MV-4-11 (cell line): ENCODE measurements at regions not wholly inside any gene's neighbourhood (a gene's known extent, or its start where the extent isn't known, plus 50 kb on each side); places are given as distances from the start of the nearest gene placed in this dataset.

ENCODE experiments used
- DNase-seq: peaks from one replicate; lab custom pipeline; 2025; lab: John Stamatoyannopoulos, UW

GRCh38 chr6:40796260-40797221, 209.4 kb upstream of the LRFN2 start:
- no peak for DNase-seq

DNA sequence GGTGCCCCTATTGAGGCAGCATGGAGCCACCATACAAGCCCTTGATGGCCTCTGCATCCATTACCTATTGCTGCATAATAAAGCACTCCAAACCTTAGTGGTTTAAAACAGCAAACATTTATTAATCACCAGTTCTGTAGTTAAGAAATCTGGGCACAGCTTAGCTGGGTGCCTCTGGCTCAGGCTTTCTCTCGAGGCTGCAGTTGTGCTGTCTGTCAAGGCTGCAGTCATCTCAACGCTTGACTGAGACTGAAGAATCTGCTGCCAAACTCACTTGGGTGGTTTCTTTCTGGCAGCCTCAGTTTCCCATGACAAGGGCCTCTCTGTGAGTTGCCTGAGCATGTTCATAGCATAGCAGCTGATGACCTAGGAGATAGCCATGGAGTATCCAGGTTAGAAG, 207.4 kb upstream of the LRFN2 start:
- no peak for DNase-seq

DNA sequence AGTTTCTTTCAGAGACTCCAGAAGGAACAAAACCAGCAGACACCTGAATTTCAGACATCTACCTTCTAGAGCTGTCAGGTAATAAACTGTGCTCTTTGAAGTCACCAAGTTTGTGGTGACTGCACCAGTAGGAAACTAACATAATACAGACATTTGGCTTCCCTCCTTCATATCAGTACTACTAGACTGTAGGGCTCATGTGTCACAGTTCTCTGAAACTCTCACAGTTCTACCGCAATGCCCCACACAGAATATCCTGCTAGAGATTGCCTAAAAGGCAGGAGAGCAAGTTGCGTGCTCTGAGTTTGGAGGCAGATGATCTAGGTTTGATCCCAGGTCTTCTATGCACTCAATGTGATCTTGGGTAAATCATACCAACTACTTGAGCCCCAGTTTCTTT, 205.0 kb upstream of the LRFN2 start:
- DNase-seq = no peak

- DNase-seq = no peak
These were observed 203.8 kb upstream of the LRFN2 start for GRCh38 chr6:40791004-40791403.

GRCh38 chr6:40788661-40789655, 201.8 kb upstream of the LRFN2 start:
- DNase-seq = no peak

DNA sequence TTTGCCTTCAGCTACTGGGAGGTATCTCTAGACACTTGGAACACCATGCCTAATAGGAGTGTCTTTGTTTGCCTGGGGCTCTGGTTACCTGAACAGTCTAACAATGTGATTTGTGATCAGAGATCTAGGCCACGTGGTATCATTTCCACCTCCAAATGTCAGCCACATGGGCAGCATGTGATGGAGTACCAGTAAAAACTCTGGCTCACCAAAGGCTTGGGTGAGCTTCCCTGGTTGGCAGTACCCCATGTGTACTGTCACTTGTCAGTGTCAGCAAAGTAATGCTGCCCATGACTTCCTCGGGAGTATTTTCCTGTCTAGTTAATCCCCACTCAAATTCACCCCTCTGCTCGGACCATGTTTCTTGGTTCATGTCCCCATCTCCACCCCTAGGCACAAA, 195.2 kb upstream of the LRFN2 start:
- DNase-seq = no peak

DNA sequence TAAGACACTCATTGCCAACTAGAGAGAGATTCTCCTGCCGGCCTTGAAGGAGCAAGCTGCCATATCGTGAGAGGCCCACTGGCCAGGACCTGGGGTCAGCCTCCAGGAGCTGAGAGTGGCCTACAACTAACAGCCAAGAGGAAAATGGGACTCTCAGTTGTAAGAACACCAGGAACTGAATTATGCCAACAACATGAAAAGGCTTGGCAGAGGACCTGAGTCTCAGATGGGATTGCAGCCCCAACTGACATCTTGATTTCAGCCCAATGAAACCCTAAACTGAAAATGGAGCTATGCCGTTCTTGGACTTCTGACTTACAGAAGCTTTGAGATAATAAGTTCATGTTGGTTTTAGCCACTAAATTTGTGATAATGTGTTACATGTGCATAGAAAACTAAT, 193.5 kb upstream of the LRFN2 start:
- DNase-seq = no peak

DNA sequence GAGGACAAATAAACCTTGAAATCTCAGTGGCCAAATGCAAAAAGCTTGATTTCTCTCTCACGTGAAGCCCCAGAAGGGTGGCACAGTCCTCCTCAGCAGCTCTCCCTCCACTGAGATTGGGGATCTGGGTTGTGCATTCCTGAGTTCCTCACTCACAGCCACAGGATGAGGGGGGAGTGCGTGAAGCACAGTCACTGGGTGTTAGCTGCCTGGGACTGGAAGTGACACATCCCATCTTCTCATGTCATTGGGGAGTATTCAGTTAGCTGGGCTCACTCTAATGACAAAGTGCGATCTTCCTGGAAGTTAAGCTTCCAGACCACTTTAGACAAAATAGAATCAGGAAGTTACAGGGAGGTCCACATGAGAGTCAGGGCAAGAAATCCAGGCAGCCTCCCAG, 192.2 kb upstream of the LRFN2 start:
- no peak for DNase-seq

DNA sequence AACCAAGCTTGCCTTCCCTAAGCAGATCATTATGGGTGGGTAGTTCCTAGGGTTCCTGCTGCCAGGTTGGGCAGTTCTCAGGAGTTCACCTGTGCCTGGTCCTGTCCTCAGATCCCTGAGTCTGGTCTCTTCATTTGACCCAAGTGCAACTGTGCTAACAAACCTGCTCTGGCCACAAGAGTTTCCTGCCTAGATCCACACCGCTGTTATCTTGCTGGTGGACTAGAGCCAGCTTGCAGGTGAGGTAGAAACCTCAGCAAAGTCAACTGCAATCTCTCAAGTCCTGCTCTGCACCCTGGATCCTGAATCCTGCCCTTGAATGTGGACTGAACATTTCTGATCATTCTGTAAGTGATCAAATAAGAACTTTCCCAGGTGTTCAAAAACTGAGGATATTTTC, 191.8 kb upstream of the LRFN2 start:
- DNase-seq = no peak

GRCh38 chr6:40778196-40778595, 191.0 kb upstream of the LRFN2 start:
- DNase-seq = no peak

DNA sequence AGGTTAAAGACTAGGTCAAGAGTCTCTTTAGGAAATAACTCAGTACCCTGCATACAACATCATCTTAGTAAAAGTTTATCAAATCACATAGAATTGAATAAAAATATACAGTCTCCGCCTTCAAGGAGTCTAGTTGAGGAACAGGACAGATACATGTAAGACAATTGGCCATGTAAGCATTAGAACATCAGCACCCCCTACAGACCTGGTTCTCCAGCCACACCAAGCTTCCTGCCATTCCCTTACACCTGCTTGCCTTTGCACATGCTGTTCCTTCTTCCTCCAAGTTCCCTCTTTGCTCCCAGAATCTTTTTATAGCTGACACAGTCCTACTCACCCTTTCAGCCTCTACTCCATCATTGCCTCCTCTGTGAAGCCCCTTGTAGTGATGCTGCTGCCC, 187.8 kb upstream of the LRFN2 start:
- no peak for DNase-seq

DNA sequence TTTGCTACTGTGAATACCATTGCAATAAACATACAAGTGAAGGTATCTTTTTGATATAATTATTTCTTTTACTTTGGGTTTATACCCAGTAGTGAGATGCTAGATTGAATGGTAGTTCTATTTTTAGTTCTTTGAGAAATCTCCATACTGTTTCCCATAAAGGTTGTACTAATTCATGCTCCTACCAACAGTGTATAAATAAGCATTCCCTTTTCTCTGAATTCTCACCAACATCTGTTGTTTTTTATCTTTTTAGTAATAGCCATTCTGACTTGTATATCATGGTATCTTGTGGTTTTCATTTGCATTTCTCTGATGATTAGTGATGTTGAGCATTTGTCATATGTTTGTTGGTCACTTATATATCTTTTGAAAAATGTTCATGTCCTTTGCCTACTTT, 183.6 kb upstream of the LRFN2 start:
- DNase-seq = no peak

DNA sequence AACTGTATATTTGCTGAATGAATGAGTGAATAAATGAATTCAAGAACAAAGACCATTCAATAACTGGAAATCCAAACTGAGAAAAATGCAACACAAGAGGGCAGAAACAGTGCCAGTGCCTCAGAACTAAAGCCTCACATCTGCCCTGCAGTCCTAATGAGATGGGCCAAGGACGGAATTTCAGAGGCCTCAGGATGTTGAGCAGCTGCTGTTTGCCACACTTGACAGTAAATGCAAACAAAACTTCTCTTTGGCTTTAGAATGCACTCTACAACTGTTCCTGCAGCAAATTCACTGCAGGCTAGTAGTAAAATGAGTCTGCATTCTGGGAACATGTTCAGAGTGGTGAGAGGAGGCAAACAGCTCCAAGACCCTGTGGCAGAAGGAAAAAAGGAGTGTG, 177.6 kb upstream of the LRFN2 start:
- no peak for DNase-seq

- DNase-seq = no peak
These were observed 175.8 kb upstream of the LRFN2 start for GRCh38 chr6:40762981-40763380.

DNA sequence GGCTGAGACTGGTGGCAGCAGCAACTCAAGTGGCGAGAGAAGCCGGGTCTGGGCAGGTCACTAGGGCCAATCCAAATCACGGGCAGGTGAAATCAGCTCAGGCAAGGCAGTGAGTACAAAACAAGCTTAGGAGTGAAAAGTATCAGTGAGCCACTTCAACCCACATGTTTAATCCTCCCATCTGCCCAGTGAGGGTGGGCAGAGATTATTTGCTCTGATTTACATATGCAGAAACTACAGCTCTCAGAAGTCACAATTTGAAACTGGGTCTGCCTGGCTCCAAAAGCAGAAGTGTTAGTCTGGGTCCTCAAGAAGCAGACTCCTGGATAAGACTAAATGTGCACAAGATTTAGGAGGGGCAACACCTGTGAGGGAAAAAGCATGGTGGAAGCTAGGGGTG, 173.7 kb upstream of the LRFN2 start:
- no peak for DNase-seq

- no peak for DNase-seq
These were observed 172.7 kb upstream of the LRFN2 start for GRCh38 chr6:40759838-40760237.

DNA sequence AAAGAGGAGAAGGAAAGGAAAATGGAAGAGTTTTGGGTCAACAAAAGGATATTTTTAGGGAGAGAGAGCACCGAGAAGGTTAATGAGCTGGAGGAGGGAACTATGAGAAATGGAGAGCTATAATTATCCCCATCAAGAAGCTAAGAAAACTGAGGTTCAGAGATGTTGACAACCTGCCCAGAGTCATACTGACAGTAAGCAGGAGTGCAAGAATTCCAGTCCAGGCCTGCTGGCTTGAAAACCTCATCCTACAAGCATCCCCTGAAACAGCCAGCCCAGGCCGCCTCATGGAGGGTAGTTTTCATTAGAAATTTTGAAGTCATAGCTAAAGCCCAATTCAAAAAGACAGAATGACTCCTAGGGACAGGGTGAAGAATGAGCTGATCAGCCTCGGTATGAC, 172.1 kb upstream of the LRFN2 start:
- no peak for DNase-seq

DNA sequence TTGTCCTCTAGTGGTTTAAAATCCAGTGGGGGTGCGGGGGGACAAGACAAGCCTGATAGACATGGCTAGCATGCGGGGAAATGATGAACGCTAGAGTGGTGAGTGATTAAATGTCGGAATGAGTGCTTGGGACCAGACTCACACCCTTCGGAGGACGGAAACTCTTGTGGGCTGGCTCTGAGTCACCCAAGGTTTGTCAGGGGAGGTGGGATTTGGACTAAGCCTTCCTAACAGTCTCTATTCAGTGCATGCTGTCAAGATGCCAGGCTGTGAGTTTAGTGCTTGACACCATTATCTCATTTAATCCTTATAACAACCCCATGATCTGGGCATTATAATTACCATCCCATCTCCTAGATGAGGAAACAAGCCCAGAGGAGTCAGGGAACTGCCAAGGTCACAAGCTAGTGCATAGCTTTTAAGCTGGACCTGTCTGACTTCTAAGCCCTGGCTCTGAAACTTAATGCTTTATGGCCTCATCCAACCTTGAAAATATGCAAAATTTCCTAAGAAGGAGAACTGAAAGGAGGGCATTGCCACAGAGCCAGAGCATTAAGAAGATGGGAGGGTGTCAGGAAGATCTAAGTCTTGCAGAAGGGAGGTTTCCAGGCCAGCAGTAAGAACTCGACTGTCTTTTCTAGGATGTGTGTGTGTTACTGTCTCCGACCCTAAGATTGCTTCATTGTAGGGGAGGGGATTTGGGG, 168.7 kb upstream of the LRFN2 start:
- peak; percentile 95 for DNase-seq

DNA sequence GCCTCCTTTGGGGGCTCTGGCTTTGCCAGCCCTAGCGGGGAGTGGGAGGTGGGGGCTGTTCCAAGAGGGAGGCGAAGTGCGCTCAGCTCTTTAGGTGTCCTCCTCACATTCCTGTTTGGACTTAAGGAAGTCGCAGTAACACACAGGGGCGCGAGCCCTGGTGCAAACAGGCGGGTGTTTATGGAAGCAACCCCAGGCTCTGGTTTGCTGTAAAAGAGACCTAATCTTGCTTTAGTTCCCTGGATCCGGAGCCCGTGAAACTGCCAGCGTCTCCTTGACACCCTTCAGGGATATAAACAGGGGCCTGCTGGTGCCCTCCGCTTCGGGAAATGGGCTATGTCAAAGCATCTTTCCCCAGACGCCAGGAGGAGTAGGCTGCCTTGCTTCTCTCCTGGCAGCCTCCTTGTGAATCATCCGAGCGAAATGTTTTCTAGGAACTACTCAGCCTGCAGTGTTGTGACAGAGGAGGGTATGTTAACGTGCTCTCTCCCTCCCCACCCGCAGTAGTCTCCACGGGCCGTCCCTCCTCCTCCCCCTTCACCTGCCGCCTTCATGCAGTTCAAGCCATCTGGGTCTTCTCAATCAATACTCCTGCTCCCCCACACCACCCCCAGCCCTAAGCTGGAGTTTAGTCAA, 168.0 kb upstream of the LRFN2 start:
- DNase-seq = peak; percentile 53

DNA sequence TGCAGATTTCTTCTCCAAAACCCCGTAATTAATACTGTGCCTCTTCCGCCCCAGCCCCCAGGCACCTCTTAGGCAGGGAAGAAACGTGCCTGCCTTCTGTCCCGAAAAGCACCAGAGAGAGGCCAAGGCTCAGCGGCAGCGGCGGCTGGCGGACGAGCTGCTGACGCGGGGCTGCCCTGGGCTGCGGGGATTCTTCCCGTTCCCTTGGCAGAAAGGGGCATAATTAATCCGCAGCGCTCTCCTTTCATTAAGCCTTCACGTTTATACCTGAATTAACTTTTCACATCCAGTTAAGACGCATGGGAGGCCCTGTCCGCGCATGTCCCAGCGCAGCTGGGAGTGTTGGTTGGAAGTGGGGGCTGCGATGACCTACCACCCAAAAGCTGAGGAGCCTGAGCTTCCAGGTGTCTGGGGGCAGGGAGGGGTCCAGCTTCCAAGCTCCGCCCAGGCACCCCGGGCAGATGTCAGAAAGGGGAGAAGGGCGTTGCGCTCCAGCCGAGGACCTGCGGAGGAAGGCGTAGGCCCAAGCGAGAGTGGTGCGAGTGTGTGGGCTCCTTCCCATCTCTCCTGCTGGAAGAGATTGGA, 167.4 kb upstream of the LRFN2 start:
- DNase-seq = no peak
